ENCODE measurements at regions not wholly inside any gene's neighbourhood (a gene's known extent, or its start where the extent isn't known, plus 50 kb on each side); places are given as distances from the start of the nearest gene placed in this dataset.

- Histone ChIP-seq H3K4me3 (ENCODE audit: low read length in 2 of 2) (no peak overlapping the region), H3K27me3 (ENCODE audit: control insufficient read depth in 1 of 2, insufficient read depth in 2 of 2, low read length in 2 of 2) (peaks cover 0 to 14% of the 10 kb centered on the region in 2 donors), H3K9me3 (ENCODE audit: control insufficient read depth in 2 of 2, low read length in 2 of 2) (peaks cover 0 to 3% of the 10 kb centered on the region in 2 donors), H3K9ac (ENCODE audit: low read length in 2 of 2) (no peak overlapping the region), H3K27ac (ENCODE audit: low read length) (no peak overlapping the region), H3K4me1 (ENCODE audit: control insufficient read depth, insufficient read depth, low read length) (peaks cover 2% of the 10 kb centered on the region), H3K36me3 (ENCODE audit: control insufficient read depth in 2 of 2, insufficient read depth in 2 of 2, low read length in 2 of 2) (no peaks in the 10 kb centered on the region)
These were observed 197.4 kb upstream of the KCNG1 start for GRCh38 chr20:51220293-51220706.

- no peak overlapping the region for H3K9ac ChIP-seq (ENCODE audit: low read length in 2 of 2)
- H3K27me3 ChIP-seq (ENCODE audit: control insufficient read depth in 1 of 2, insufficient read depth in 2 of 2, low read length in 2 of 2), result peaks cover 0 to 14% of the 10 kb centered on the region in 2 donors
- H3K4me3 ChIP-seq (ENCODE audit: low read length in 2 of 2), result no peak overlapping the region
- no peaks in the 10 kb centered on the region for H3K36me3 ChIP-seq (ENCODE audit: control insufficient read depth in 2 of 2, insufficient read depth in 2 of 2, low read length in 2 of 2)
- peaks cover 0 to under 1% of the 10 kb centered on the region in 2 donors for H3K9me3 ChIP-seq (ENCODE audit: control insufficient read depth in 2 of 2, low read length in 2 of 2)
- peaks cover 3% of the 10 kb centered on the region for H3K4me1 ChIP-seq (ENCODE audit: control insufficient read depth, insufficient read depth, low read length)
- H3K27ac ChIP-seq (ENCODE audit: low read length), result no peak overlapping the region
These were observed 196.6 kb upstream of the KCNG1 start for GRCh38 chr20:51219544-51219943.

DNA sequence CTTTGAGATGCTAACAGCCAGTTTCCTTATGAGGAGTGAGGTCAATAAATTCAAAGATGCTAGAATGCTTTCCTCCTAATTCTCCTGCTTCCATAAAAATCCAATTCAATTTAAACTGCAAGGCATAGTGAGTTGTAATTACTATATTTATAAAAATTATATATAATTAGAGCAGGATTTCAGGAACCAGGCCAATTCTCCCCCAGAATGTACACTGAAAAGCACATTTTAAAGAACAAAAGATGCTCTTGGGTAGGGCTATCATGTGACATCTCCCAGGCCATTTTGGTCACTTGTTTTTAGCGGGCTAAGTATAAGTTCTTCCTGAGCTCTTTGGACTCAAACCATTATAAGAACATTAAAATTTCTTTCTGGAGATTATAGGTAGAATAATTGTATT, 195.7 kb upstream of the KCNG1 start:
- no peaks in the 10 kb centered on the region for H3K9me3 ChIP-seq (ENCODE audit: control insufficient read depth in 2 of 2, low read length in 2 of 2)
- no peak overlapping the region for H3K4me3 ChIP-seq (ENCODE audit: low read length in 2 of 2)
- no peaks in the 10 kb centered on the region for H3K36me3 ChIP-seq (ENCODE audit: control insufficient read depth in 2 of 2, insufficient read depth in 2 of 2, low read length in 2 of 2)
- no peak overlapping the region for H3K27ac ChIP-seq (ENCODE audit: low read length)
- H3K9ac ChIP-seq (ENCODE audit: low read length in 2 of 2), result no peak overlapping the region
- peaks cover 0 to 14% of the 10 kb centered on the region in 2 donors for H3K27me3 ChIP-seq (ENCODE audit: control insufficient read depth in 1 of 2, insufficient read depth in 2 of 2, low read length in 2 of 2)
- H3K4me1 ChIP-seq (ENCODE audit: control insufficient read depth, insufficient read depth, low read length), result peaks cover 3% of the 10 kb centered on the region

DNA sequence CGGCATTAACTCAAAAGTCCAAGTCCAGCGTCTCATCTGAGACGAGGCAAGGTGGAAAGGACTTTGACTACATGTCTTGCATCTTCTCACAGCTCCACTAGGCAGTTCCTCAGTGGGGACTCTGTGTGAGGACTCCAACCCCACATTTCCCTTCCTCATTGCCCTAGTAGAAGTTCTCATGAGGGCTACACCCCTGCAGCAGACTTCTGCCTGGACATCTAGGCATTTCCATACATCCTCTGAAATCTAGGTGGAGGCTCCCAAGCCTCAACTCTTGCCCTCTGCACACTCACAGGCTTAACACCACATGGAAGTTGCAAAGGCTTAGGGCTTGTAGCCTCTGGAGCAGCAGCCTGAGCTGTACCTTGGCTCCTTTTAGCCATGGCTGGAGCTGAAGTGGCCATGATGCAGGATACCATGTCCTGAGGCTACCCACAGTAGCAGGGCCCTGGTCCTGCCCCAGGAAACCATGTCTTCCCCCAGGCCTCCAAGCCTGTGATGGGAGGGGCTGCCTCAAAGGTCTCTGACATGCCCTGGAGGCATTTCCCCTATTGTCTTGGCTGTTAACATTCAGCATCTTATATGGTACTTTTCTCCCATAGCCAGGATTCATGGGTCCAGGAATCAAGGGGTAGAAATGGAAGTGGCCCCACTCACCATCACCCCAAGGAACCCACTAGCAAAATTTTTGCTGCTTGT, 194.6 kb upstream of the KCNG1 start:
- H3K36me3 ChIP-seq (ENCODE audit: control insufficient read depth in 2 of 2, insufficient read depth in 2 of 2, low read length in 2 of 2), result no peaks in the 10 kb centered on the region

GRCh38 chr20:51216850-51217249, 193.9 kb upstream of the KCNG1 start:
- H3K9ac ChIP-seq (ENCODE audit: low read length in 2 of 2), result no peak overlapping the region
- no peaks in the 10 kb centered on the region for H3K36me3 ChIP-seq (ENCODE audit: control insufficient read depth in 2 of 2, insufficient read depth in 2 of 2, low read length in 2 of 2)
- H3K4me1 ChIP-seq (ENCODE audit: control insufficient read depth, insufficient read depth, low read length), result peaks cover 3% of the 10 kb centered on the region
- H3K27ac ChIP-seq (ENCODE audit: low read length), result no peak overlapping the region
- H3K27me3 ChIP-seq (ENCODE audit: control insufficient read depth in 1 of 2, insufficient read depth in 2 of 2, low read length in 2 of 2), result peaks cover 0 to 12% of the 10 kb centered on the region in 2 donors
- no peaks in the 10 kb centered on the region for H3K9me3 ChIP-seq (ENCODE audit: control insufficient read depth in 2 of 2, low read length in 2 of 2)
- H3K4me3 ChIP-seq (ENCODE audit: low read length in 2 of 2), result no peak overlapping the region

More for the DNA sequence above, 194.6 kb upstream of the KCNG1 start:
- H3K4me3 ChIP-seq (ENCODE audit: low read length in 2 of 2), result no peak overlapping the region
- peaks cover 3% of the 10 kb centered on the region for H3K4me1 ChIP-seq (ENCODE audit: control insufficient read depth, insufficient read depth, low read length)
- H3K9me3 ChIP-seq (ENCODE audit: control insufficient read depth in 2 of 2, low read length in 2 of 2), result no peaks in the 10 kb centered on the region
- H3K27ac ChIP-seq (ENCODE audit: low read length), result no peak overlapping the region
- H3K27me3 ChIP-seq (ENCODE audit: control insufficient read depth in 1 of 2, insufficient read depth in 2 of 2, low read length in 2 of 2), result peaks cover 0 to 13% of the 10 kb centered on the region in 2 donors
- H3K9ac ChIP-seq (ENCODE audit: low read length in 2 of 2), result no peak overlapping the region

DNA sequence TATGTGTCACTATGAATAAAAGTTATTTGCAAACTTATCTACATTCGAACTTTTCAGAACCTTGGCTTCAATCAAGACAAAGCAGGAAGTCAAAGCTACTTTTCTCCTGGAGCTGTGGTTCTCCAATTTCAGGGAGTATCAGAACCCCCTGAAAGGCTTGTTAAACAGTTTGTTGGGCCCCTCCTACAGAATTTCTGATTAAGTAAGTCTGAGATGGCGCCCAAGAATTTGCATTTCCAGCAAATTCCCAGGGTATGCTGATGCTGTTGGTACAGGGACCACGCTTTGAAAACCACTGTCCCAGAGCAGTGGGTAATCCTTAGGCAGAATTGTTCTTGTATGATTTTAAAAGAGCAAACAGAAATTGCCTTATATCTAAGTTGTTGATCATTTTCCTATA, 189.9 kb upstream of the KCNG1 start:
- no peaks in the 10 kb centered on the region for H3K27me3 ChIP-seq (ENCODE audit: control insufficient read depth in 1 of 2, insufficient read depth in 2 of 2, low read length in 2 of 2)

GRCh38 chr20:51211191-51211590, 188.3 kb upstream of the KCNG1 start:
- Histone ChIP-seq H3K27me3 (ENCODE audit: control insufficient read depth in 1 of 2, insufficient read depth in 2 of 2, low read length in 2 of 2) (no peaks in the 10 kb centered on the region), H3K27ac (ENCODE audit: low read length) (no peak overlapping the region), H3K9ac (ENCODE audit: low read length in 2 of 2) (no peak overlapping the region), H3K36me3 (ENCODE audit: control insufficient read depth in 2 of 2, insufficient read depth in 2 of 2, low read length in 2 of 2) (no peaks in the 10 kb centered on the region), H3K9me3 (ENCODE audit: control insufficient read depth in 2 of 2, low read length in 2 of 2) (no peaks in the 10 kb centered on the region), H3K4me3 (ENCODE audit: low read length in 2 of 2) (no peak overlapping the region), H3K4me1 (ENCODE audit: control insufficient read depth, insufficient read depth, low read length) (peaks cover 3% of the 10 kb centered on the region)

More for the DNA sequence above, 189.9 kb upstream of the KCNG1 start:
- Histone ChIP-seq H3K27ac (ENCODE audit: low read length) (no peak overlapping the region), H3K9me3 (ENCODE audit: control insufficient read depth in 2 of 2, low read length in 2 of 2) (no peaks in the 10 kb centered on the region), H3K36me3 (ENCODE audit: control insufficient read depth in 2 of 2, insufficient read depth in 2 of 2, low read length in 2 of 2) (no peaks in the 10 kb centered on the region), H3K4me1 (ENCODE audit: control insufficient read depth, insufficient read depth, low read length) (peaks cover 3% of the 10 kb centered on the region), H3K9ac (ENCODE audit: low read length in 2 of 2) (no peak overlapping the region), H3K4me3 (ENCODE audit: low read length in 2 of 2) (no peak overlapping the region)

DNA sequence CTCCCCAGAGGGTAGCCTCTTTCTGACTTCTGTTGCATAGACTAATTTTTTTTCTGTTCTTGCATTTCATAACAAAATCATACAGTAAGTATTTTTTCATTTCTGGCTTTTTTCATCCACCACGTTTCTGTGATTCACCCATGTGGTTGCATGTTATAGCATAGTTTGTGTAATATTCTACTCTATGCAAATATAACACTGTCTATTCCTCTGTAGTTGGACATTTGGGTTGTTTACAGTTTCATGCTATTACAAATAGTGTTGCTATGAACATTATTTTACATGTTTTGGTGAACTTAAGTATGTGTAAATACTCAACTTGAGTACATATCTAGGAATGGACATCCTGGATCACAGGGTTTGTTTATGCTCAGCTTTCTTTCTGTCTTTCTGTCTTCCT, 187.2 kb upstream of the KCNG1 start:
- Histone ChIP-seq H3K4me3 (ENCODE audit: low read length in 2 of 2) (no peak overlapping the region), H3K9ac (ENCODE audit: low read length in 2 of 2) (no peak overlapping the region), H3K27ac (ENCODE audit: low read length) (no peak overlapping the region), H3K36me3 (ENCODE audit: control insufficient read depth in 2 of 2, insufficient read depth in 2 of 2, low read length in 2 of 2) (no peaks in the 10 kb centered on the region), H3K4me1 (ENCODE audit: control insufficient read depth, insufficient read depth, low read length) (no peaks in the 10 kb centered on the region), H3K9me3 (ENCODE audit: control insufficient read depth in 2 of 2, low read length in 2 of 2) (no peaks in the 10 kb centered on the region), H3K27me3 (ENCODE audit: control insufficient read depth in 1 of 2, insufficient read depth in 2 of 2, low read length in 2 of 2) (no peaks in the 10 kb centered on the region)

DNA sequence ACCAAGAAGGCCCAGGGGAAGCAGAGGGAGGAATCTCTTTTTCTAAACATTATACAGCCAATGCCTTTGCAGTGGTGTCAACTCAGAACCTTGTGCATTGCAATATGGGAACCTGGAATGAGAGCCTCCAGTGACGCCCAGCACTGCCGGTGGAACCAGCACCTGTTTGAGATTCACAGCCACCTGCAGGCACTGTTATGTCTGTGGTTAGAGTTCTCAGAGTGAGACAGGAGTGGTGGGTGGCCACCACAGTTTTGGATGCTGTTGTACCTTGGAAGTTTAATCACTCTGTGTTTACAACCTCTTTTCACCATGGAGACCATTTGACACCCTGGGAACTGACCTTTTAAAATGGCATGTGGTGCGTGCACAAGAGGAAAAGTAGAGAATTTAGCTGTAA, 185.3 kb upstream of the KCNG1 start:
- Histone ChIP-seq H3K9me3 (ENCODE audit: control insufficient read depth in 2 of 2, low read length in 2 of 2) (no peaks in the 10 kb centered on the region), H3K36me3 (ENCODE audit: control insufficient read depth in 2 of 2, insufficient read depth in 2 of 2, low read length in 2 of 2) (no peaks in the 10 kb centered on the region), H3K27ac (ENCODE audit: low read length) (no peak overlapping the region), H3K9ac (ENCODE audit: low read length in 2 of 2) (no peak overlapping the region), H3K4me3 (ENCODE audit: low read length in 2 of 2) (no peak overlapping the region), H3K27me3 (ENCODE audit: control insufficient read depth in 1 of 2, insufficient read depth in 2 of 2, low read length in 2 of 2) (no peaks in the 10 kb centered on the region), H3K4me1 (ENCODE audit: control insufficient read depth, insufficient read depth, low read length) (no peaks in the 10 kb centered on the region)

- no peak overlapping the region for H3K4me3 ChIP-seq (ENCODE audit: low read length in 2 of 2)
- H3K4me1 ChIP-seq (ENCODE audit: control insufficient read depth, insufficient read depth, low read length), result no peaks in the 10 kb centered on the region
- no peaks in the 10 kb centered on the region for H3K36me3 ChIP-seq (ENCODE audit: control insufficient read depth in 2 of 2, insufficient read depth in 2 of 2, low read length in 2 of 2)
- no peak overlapping the region for H3K27ac ChIP-seq (ENCODE audit: low read length)
- H3K9ac ChIP-seq (ENCODE audit: low read length in 2 of 2), result no peak overlapping the region
- no peaks in the 10 kb centered on the region for H3K27me3 ChIP-seq (ENCODE audit: control insufficient read depth in 1 of 2, insufficient read depth in 2 of 2, low read length in 2 of 2)
- H3K9me3 ChIP-seq (ENCODE audit: control insufficient read depth in 2 of 2, low read length in 2 of 2), result no peaks in the 10 kb centered on the region
These were observed 183.2 kb upstream of the KCNG1 start for GRCh38 chr20:51206032-51206662.

DNA sequence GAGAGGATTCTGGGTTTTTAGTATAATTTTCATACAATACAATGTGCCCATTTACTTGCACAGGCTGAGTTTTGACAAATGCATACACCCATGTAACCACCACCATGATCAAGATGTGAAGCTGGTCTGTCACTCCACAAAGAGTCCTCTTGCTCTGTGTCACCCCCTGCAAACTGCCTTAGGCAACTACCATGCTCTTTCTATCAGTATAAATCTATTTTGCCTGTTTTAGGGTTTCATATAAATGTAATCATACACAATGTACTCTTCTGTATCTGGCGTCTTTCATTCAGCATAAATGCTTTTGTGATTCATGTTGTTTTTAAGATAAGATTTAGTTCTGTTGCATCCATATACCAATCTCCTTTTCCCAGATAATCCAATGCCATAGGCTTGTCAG, 181.9 kb upstream of the KCNG1 start:
- H3K36me3 ChIP-seq (ENCODE audit: control insufficient read depth in 2 of 2, insufficient read depth in 2 of 2, low read length in 2 of 2), result no peaks in the 10 kb centered on the region
- H3K27ac ChIP-seq (ENCODE audit: low read length), result no peak overlapping the region
- no peak overlapping the region for H3K4me3 ChIP-seq (ENCODE audit: low read length in 2 of 2)
- H3K9ac ChIP-seq (ENCODE audit: low read length in 2 of 2), result no peak overlapping the region
- H3K27me3 ChIP-seq (ENCODE audit: control insufficient read depth in 1 of 2, insufficient read depth in 2 of 2, low read length in 2 of 2), result no peaks in the 10 kb centered on the region
- no peaks in the 10 kb centered on the region for H3K4me1 ChIP-seq (ENCODE audit: control insufficient read depth, insufficient read depth, low read length)
- no peaks in the 10 kb centered on the region for H3K9me3 ChIP-seq (ENCODE audit: control insufficient read depth in 2 of 2, low read length in 2 of 2)

Measured in stomach smooth muscle (tissue), 2 donors.